ENCODE measurements at regions not wholly inside any gene's neighbourhood (a gene's known extent, or its start where the extent isn't known, plus 50 kb on each side); places are given as distances from the start of the nearest gene placed in this dataset.

GRCh38 chrX:15160558-15161095 is 109.3 kb downstream of the ASB9 start:
- Histone ChIP-seq H3K14ac (ENCODE audit: low read length) (no peak overlapping the region), H3K27me3 (ENCODE audit: insufficient read depth, low read length) (no peaks in the 10 kb centered on the region), H3K4me2 (ENCODE audit: low read length) (no peak overlapping the region), H3K18ac (ENCODE audit: low read length) (no peak overlapping the region), H2BK120ac (ENCODE audit: insufficient read depth, low read length, poor library complexity) (no peak overlapping the region), H2AK5ac (ENCODE audit: low read length) (no peak overlapping the region), H3K4me1 (ENCODE audit: control insufficient read depth in 1 of 2, insufficient read depth in 2 of 2, low read length in 2 of 2) (no peaks in the 10 kb centered on the region), H3K79me1 (ENCODE audit: low read length) (no peaks in the 10 kb centered on the region), H3K4ac (ENCODE audit: low read depth, low read length) (no peak overlapping the region), H3K27ac (ENCODE audit: low read depth, low read length) (no peak overlapping the region), H3K9me3 (ENCODE audit: insufficient read depth, low read depth, low read length) (no peaks in the 10 kb centered on the region), H4K91ac (ENCODE audit: low read depth, low read length) (no peak overlapping the region), H3K9ac (ENCODE audit: low read length) (no peak overlapping the region), H2BK5ac (ENCODE audit: low read depth, low read length, poor library complexity) (no peak overlapping the region), H4K8ac (ENCODE audit: low read depth, low read length) (no peak overlapping the region), H2AFZ (ENCODE audit: insufficient read depth, low read length, poor library complexity) (no peak overlapping the region), H4K12ac (ENCODE audit: low read depth, low read length) (no peak overlapping the region), H3K23ac (ENCODE audit: low read length) (no peak overlapping the region), H2BK12ac (ENCODE audit: low read length) (no peak overlapping the region), H3K79me2 (ENCODE audit: control insufficient read depth, insufficient read depth, low read length, poor library complexity) (no peaks in the 10 kb centered on the region), H3K36me3 (ENCODE audit: control insufficient read depth in 1 of 2, insufficient read depth in 2 of 2, low read length in 2 of 2) (no peaks in the 10 kb centered on the region), H3K4me3 (ENCODE audit: low read depth, low read length) (no peak overlapping the region)
- no CpG with 5 or more reads among the region's 5 CpGs for WGBS (ENCODE audit: extremely low coverage, insufficient coverage, insufficient read length)
- no peak for DNase-seq

GRCh38 chrX:15158736-15159406 is 111.0 kb downstream of the ASB9 start:
- DNase-seq = no peak
- Histone ChIP-seq H3K23ac (ENCODE audit: low read length) (no peak overlapping the region), H3K4ac (ENCODE audit: low read depth, low read length) (no peak overlapping the region), H2BK120ac (ENCODE audit: insufficient read depth, low read length, poor library complexity) (no peak overlapping the region), H4K12ac (ENCODE audit: low read depth, low read length) (no peak overlapping the region), H3K9me3 (ENCODE audit: insufficient read depth, low read depth, low read length) (no peaks in the 10 kb centered on the region), H3K18ac (ENCODE audit: low read length) (no peak overlapping the region), H3K27ac (ENCODE audit: low read depth, low read length) (no peak overlapping the region), H2AK5ac (ENCODE audit: low read length) (no peak overlapping the region), H2BK12ac (ENCODE audit: low read length) (no peak overlapping the region), H3K79me1 (ENCODE audit: low read length) (no peaks in the 10 kb centered on the region), H3K36me3 (ENCODE audit: control insufficient read depth in 1 of 2, insufficient read depth in 2 of 2, low read length in 2 of 2) (no peaks in the 10 kb centered on the region), H3K4me1 (ENCODE audit: control insufficient read depth in 1 of 2, insufficient read depth in 2 of 2, low read length in 2 of 2) (no peaks in the 10 kb centered on the region), H2AFZ (ENCODE audit: insufficient read depth, low read length, poor library complexity) (no peak overlapping the region), H3K79me2 (ENCODE audit: control insufficient read depth, insufficient read depth, low read length, poor library complexity) (no peaks in the 10 kb centered on the region), H3K14ac (ENCODE audit: low read length) (no peak overlapping the region), H2BK5ac (ENCODE audit: low read depth, low read length, poor library complexity) (no peak overlapping the region), H4K8ac (ENCODE audit: low read depth, low read length) (no peak overlapping the region), H3K9ac (ENCODE audit: low read length) (no peak overlapping the region), H4K91ac (ENCODE audit: low read depth, low read length) (no peak overlapping the region), H3K4me2 (ENCODE audit: low read length) (no peak overlapping the region), H3K4me3 (ENCODE audit: low read depth, low read length) (no peak overlapping the region), H3K27me3 (ENCODE audit: insufficient read depth, low read length) (no peaks in the 10 kb centered on the region)
- WGBS (ENCODE audit: extremely low coverage, insufficient coverage, insufficient read length) = no CpG with 5 or more reads among the region's 7 CpGs

- Histone ChIP-seq H2BK120ac (ENCODE audit: insufficient read depth, low read length, poor library complexity) (no peak overlapping the region), H3K27me3 (ENCODE audit: insufficient read depth, low read length) (no peaks in the 10 kb centered on the region), H3K4me1 (ENCODE audit: control insufficient read depth in 1 of 2, insufficient read depth in 2 of 2, low read length in 2 of 2) (no peaks in the 10 kb centered on the region), H3K9ac (ENCODE audit: low read length) (no peak overlapping the region), H3K36me3 (ENCODE audit: control insufficient read depth in 1 of 2, insufficient read depth in 2 of 2, low read length in 2 of 2) (no peaks in the 10 kb centered on the region), H2BK5ac (ENCODE audit: low read depth, low read length, poor library complexity) (no peak overlapping the region), H2AFZ (ENCODE audit: insufficient read depth, low read length, poor library complexity) (no peak overlapping the region), H4K12ac (ENCODE audit: low read depth, low read length) (no peak overlapping the region), H3K9me3 (ENCODE audit: insufficient read depth, low read depth, low read length) (no peaks in the 10 kb centered on the region), H3K4me2 (ENCODE audit: low read length) (no peak overlapping the region), H4K8ac (ENCODE audit: low read depth, low read length) (no peak overlapping the region), H3K79me2 (ENCODE audit: control insufficient read depth, insufficient read depth, low read length, poor library complexity) (no peaks in the 10 kb centered on the region), H4K91ac (ENCODE audit: low read depth, low read length) (no peak overlapping the region), H3K4me3 (ENCODE audit: low read depth, low read length) (no peak overlapping the region), H3K14ac (ENCODE audit: low read length) (no peak overlapping the region), H3K79me1 (ENCODE audit: low read length) (no peaks in the 10 kb centered on the region), H2BK12ac (ENCODE audit: low read length) (no peak overlapping the region), H3K4ac (ENCODE audit: low read depth, low read length) (no peak overlapping the region), H2AK5ac (ENCODE audit: low read length) (no peak overlapping the region), H3K18ac (ENCODE audit: low read length) (no peak overlapping the region), H3K27ac (ENCODE audit: low read depth, low read length) (no peak overlapping the region), H3K23ac (ENCODE audit: low read length) (no peak overlapping the region)
- DNase-seq = no peak
- WGBS (ENCODE audit: extremely low coverage, insufficient coverage, insufficient read length) = no CpG with 5 or more reads among the region's 1 CpG
These were observed 111.5 kb downstream of the ASB9 start for GRCh38 chrX:15158350-15158735.

- no peak overlapping the region for H4K12ac ChIP-seq (ENCODE audit: low read depth, low read length)
- H3K27ac ChIP-seq (ENCODE audit: low read depth, low read length) = no peak overlapping the region
- H4K91ac ChIP-seq (ENCODE audit: low read depth, low read length) = no peak overlapping the region
- no peak overlapping the region for H2BK5ac ChIP-seq (ENCODE audit: low read depth, low read length, poor library complexity)
- no peaks in the 10 kb centered on the region for H3K36me3 ChIP-seq (ENCODE audit: control insufficient read depth in 1 of 2, insufficient read depth in 2 of 2, low read length in 2 of 2)
- no peak overlapping the region for H3K4ac ChIP-seq (ENCODE audit: low read depth, low read length)
- H2BK12ac ChIP-seq (ENCODE audit: low read length) = no peak overlapping the region
- no peak overlapping the region for H3K23ac ChIP-seq (ENCODE audit: low read length)
- WGBS (ENCODE audit: extremely low coverage, insufficient coverage, insufficient read length) = no CpG with 5 or more reads among the region's 2 CpGs
- H3K79me1 ChIP-seq (ENCODE audit: low read length) = no peaks in the 10 kb centered on the region
- no peak overlapping the region for H3K14ac ChIP-seq (ENCODE audit: low read length)
- H3K9ac ChIP-seq (ENCODE audit: low read length) = no peak overlapping the region
- H3K4me3 ChIP-seq (ENCODE audit: low read depth, low read length) = no peak overlapping the region
- H3K4me2 ChIP-seq (ENCODE audit: low read length) = no peak overlapping the region
- no peak overlapping the region for H3K18ac ChIP-seq (ENCODE audit: low read length)
- no peaks in the 10 kb centered on the region for H3K27me3 ChIP-seq (ENCODE audit: insufficient read depth, low read length)
- H2AFZ ChIP-seq (ENCODE audit: insufficient read depth, low read length, poor library complexity) = no peak overlapping the region
- H3K79me2 ChIP-seq (ENCODE audit: control insufficient read depth, insufficient read depth, low read length, poor library complexity) = no peaks in the 10 kb centered on the region
- H3K9me3 ChIP-seq (ENCODE audit: insufficient read depth, low read depth, low read length) = no peaks in the 10 kb centered on the region
- no peak for DNase-seq
- no peak overlapping the region for H2BK120ac ChIP-seq (ENCODE audit: insufficient read depth, low read length, poor library complexity)
- no peak overlapping the region for H2AK5ac ChIP-seq (ENCODE audit: low read length)
- H3K4me1 ChIP-seq (ENCODE audit: control insufficient read depth in 1 of 2, insufficient read depth in 2 of 2, low read length in 2 of 2) = no peaks in the 10 kb centered on the region
- no peak overlapping the region for H4K8ac ChIP-seq (ENCODE audit: low read depth, low read length)
These were observed 112.3 kb downstream of the ASB9 start for GRCh38 chrX:15157624-15158023.

Data from trophoblast cell (in vitro differentiated cells and primary cell).